ENCODE measurements at regions not wholly inside any gene's neighbourhood (a gene's known extent, or its start where the extent isn't known, plus 50 kb on each side); places are given as distances from the start of the nearest gene placed in this dataset.

DNA sequence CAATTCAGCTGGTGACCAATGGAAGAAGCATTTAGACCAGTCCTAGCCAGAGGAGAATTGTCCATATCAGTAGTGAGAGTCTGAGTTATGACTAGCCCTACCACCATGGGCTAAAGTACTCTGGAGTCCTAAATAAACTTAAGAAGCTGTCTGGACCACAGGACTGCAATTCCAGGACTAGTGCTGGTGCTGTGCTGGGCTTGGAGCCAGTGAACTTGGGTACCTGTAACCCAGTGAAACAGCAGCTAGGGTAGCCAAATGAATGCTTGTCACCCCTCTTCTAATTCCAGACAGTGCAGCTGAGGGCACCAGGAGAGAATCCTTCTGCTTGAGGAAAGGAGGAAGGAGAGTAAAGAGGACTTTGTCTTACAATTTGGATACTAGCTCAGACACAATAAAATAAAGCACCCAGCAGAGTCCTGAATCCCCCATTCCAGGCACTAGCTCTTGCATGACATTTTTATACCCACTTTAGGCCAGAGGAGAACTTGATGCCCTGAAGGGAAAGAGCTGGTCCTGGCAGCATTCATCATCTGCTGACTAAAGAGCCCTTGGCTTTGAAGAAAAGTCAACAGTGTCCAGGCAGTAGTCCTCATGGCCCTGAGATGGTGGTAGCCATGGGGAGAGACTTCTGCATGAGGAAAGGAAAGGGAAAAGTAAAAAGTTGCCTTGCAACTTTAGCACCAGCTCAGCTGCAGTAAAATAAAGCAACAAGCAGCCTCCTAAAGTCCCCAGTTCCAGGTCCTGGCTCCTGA, 2675.7 kb downstream of the PCDH7 start:
- no peaks in the 10 kb centered on the region for H3K4me1 ChIP-seq
- no peak for TF ChIP-seq POLR2A (IDR thresholded peaks at IDR 0.05)
- TF ChIP-seq, protein P1, sequence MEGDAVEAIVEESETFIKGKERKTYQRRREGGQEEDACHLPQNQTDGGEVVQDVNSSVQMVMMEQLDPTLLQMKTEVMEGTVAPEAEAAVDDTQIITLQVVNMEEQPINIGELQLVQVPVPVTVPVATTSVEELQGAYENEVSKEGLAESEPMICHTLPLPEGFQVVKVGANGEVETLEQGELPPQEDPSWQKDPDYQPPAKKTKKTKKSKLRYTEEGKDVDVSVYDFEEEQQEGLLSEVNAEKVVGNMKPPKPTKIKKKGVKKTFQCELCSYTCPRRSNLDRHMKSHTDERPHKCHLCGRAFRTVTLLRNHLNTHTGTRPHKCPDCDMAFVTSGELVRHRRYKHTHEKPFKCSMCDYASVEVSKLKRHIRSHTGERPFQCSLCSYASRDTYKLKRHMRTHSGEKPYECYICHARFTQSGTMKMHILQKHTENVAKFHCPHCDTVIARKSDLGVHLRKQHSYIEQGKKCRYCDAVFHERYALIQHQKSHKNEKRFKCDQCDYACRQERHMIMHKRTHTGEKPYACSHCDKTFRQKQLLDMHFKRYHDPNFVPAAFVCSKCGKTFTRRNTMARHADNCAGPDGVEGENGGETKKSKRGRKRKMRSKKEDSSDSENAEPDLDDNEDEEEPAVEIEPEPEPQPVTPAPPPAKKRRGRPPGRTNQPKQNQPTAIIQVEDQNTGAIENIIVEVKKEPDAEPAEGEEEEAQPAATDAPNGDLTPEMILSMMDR (IDR thresholded peaks at IDR 0.05) = no peak
- H3K9me3 ChIP-seq = no peaks in the 10 kb centered on the region
- H3K36me3 ChIP-seq = no peaks in the 10 kb centered on the region
- no peak for DNase-seq (ENCODE audit: low spot score in 2 of 2)
- no peak overlapping the region for H3K4me3 ChIP-seq
- intact Hi-C loops (cut with DNase I; ENCODE audit: low total_unique reads) = loop anchor here (2.0 kb wide), 1 partner anchor 25 kb away; no protein-coding TSS in a partner anchor
- H3K27ac ChIP-seq = no peak overlapping the region
- H3K27me3 ChIP-seq = no peaks in the 10 kb centered on the region

DNA sequence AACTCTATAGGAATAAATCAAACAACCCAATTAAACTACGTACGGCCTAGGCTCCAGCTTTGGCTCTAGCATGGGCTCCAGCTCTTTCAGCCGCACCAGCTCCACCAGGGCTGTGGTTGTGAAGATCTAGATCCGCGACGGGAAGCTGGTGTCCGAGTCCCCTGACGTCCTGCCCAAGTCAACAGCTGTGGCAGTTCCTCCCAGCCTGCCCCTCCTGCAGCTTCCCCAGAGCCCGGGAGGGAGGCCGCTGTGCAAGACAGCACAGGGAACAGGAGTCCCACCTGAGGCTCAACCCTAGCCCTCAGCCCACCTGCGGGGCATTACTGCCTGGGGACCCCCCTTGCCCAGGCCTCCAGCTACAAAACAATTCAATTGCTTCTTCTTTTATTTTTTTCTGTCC, 2680.3 kb downstream of the PCDH7 start:
- TF ChIP-seq POLR2AphosphoS5 (IDR thresholded peaks at IDR 0.05) (no peak), POLR2A (IDR thresholded peaks at IDR 0.05) (no peak)
- TF ChIP-seq, protein P1 (IDR thresholded peaks at IDR 0.05) = no peak
- Histone ChIP-seq H3K4me3 (no peak overlapping the region), H3K36me3 (no peaks in the 10 kb centered on the region), H3K27me3 (no peaks in the 10 kb centered on the region), H3K4me1 (no peaks in the 10 kb centered on the region), H3K9me3 (no peaks in the 10 kb centered on the region), H3K27ac (no peak overlapping the region)
- intact Hi-C loops (cut with DNase I; ENCODE audit: low total_unique reads) = no loop called here
- DNase-seq (ENCODE audit: low spot score in 2 of 2) = no peak

DNA sequence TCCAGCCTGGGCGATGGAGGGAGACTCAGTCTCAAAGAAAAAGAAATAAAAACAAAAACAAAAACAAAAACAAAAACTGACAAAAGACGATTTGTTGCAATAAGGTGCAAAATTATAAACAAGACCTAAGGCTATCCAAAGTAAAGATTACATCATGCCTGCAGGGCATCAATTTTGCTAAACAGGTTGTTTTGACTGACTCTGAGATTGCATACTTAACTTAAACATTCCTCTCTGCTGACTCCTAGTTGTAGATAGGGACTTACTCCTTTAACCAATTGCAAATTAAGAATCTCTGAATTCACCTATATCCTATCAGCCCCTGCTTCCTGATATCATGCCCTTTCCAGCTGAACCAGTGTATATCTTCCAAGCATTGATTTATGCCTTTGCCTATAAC, 2687.3 kb downstream of the PCDH7 start:
- Histone ChIP-seq H3K9me3 (no peaks in the 10 kb centered on the region), H3K4me3 (no peak overlapping the region), H3K27me3 (no peaks in the 10 kb centered on the region), H3K4me1 (no peaks in the 10 kb centered on the region), H3K27ac (no peak overlapping the region), H3K36me3 (no peaks in the 10 kb centered on the region)
- intact Hi-C loops (cut with DNase I; ENCODE audit: low total_unique reads) = no loop called here
- DNase-seq (ENCODE audit: low spot score in 2 of 2) = no peak
- no peak for TF ChIP-seq POLR2A (IDR thresholded peaks at IDR 0.05)
- TF ChIP-seq POLR2AphosphoS5 (IDR thresholded peaks at IDR 0.05) = no peak

DNA sequence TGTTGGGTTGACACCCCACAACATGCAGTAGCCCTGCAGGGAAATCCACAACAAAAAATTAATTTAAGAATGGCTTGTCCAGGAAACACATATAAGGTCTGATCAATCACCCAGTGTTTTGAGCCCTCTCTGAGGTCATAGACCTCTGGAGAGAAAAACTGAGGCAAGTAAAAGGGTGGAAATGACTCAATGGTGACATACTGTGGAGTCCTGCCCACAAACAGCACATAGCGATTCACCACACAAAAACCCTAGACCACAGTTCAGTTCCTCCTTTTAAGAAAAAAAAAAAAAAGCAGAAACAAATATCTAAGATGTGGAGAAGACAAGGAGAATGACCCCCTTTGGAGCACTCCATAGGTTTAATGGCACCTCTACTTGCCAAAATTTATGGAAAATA, 2691.0 kb downstream of the PCDH7 start:
- Histone ChIP-seq H3K4me3 (no peak overlapping the region), H3K27ac (no peak overlapping the region), H3K27me3 (no peaks in the 10 kb centered on the region), H3K9me3 (no peaks in the 10 kb centered on the region), H3K4me1 (no peaks in the 10 kb centered on the region), H3K36me3 (no peaks in the 10 kb centered on the region)
- TF ChIP-seq, protein P1 (IDR thresholded peaks at IDR 0.05) = no peak
- TF ChIP-seq POLR2A (IDR thresholded peaks at IDR 0.05) (no peak), POLR2AphosphoS5 (IDR thresholded peaks at IDR 0.05) (no peak)
- intact Hi-C loops (cut with DNase I; ENCODE audit: low total_unique reads) = no loop called here
- DNase-seq (ENCODE audit: low spot score in 2 of 2) = no peak

DNA sequence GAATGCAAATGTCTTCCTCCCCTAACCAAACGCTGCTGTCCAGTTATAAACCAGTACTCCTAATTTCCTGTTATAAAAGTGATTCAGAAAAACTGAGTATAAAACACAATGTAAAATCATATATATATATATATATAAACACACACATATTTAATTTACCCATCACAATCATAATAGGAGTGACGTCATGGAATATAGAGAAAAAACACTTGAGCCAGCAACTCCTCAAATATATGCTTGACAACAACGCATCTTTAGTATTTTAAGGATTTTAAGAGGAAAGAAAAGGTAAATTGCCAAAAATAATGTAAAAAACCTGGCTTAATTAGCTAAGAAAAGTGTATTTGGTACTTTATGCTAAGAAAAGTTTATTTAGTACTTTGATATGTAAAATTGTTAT, 2701.7 kb downstream of the PCDH7 start:
- no peaks in the 10 kb centered on the region for H3K36me3 ChIP-seq
- intact Hi-C loops (cut with DNase I; ENCODE audit: low total_unique reads) = loop anchor here (2.0 kb wide), 1 partner anchor 25 kb away; no protein-coding TSS in a partner anchor
- H3K27ac ChIP-seq = no peak overlapping the region
- no peak for TF ChIP-seq POLR2A (IDR thresholded peaks at IDR 0.05)
- no peak for TF ChIP-seq POLR2AphosphoS5 (IDR thresholded peaks at IDR 0.05)
- TF ChIP-seq, protein P1 (IDR thresholded peaks at IDR 0.05) = no peak
- H3K9me3 ChIP-seq = no peaks in the 10 kb centered on the region
- no peaks in the 10 kb centered on the region for H3K4me1 ChIP-seq
- H3K4me3 ChIP-seq = no peak overlapping the region
- DNase-seq (ENCODE audit: low spot score in 2 of 2) = no peak
- no peaks in the 10 kb centered on the region for H3K27me3 ChIP-seq
